ENCODE measurements at regions not wholly inside any gene's neighbourhood (a gene's known extent, or its start where the extent isn't known, plus 50 kb on each side); places are given as distances from the start of the nearest gene placed in this dataset.
"Not testable (repeated sequence)": the region's sequence is repeated elsewhere in the genome, so short reads cannot be mapped to it uniquely, and the experiment has no call there.

- peak in 1 of 2 donors; percentile 29 for DNase-seq (ENCODE audit: low read depth in 2 of 2)
- H3K4me3 ChIP-seq (replicated peaks in 1 of 2; ENCODE audit: low read depth in 2 of 2, low read length in 2 of 2): no peak overlapping the region
- TF ChIP-seq CTCF (IDR thresholded peaks at IDR 0.05; ENCODE audit: low read depth, low read length): no peak
Measured at GRCh38 chr5:9820691-9821449, 190.7 kb upstream of the TAS2R1 start.

- DNase-seq (ENCODE audit: low read depth in 2 of 2): no peak
- no peak overlapping the region for H3K4me3 ChIP-seq (replicated peaks in 1 of 2; ENCODE audit: low read depth in 2 of 2, low read length in 2 of 2)
- no peak for TF ChIP-seq CTCF (IDR thresholded peaks at IDR 0.05; ENCODE audit: low read depth, low read length)
Measured at GRCh38 chr5:9818340-9818845, 188.2 kb upstream of the TAS2R1 start.

- TF ChIP-seq CTCF (IDR thresholded peaks at IDR 0.05; ENCODE audit: low read depth, low read length): no peak
- no peak for DNase-seq (ENCODE audit: low read depth in 2 of 2)
- H3K4me3 ChIP-seq (replicated peaks in 1 of 2; ENCODE audit: low read depth in 2 of 2, low read length in 2 of 2): no peak overlapping the region
Measured at GRCh38 chr5:9817819-9818218, 187.7 kb upstream of the TAS2R1 start.

GRCh38 chr5:9815051-9815450 lies 184.9 kb upstream of the TAS2R1 start:
- no peak for DNase-seq (ENCODE audit: low read depth in 2 of 2)
- TF ChIP-seq CTCF (IDR thresholded peaks at IDR 0.05; ENCODE audit: low read depth, low read length): no peak
- H3K4me3 ChIP-seq (replicated peaks in 1 of 2; ENCODE audit: low read depth in 2 of 2, low read length in 2 of 2): no peak overlapping the region

- DNase-seq (ENCODE audit: low read depth in 2 of 2): no peak
- no peak overlapping the region for H3K4me3 ChIP-seq (replicated peaks in 1 of 2; ENCODE audit: low read depth in 2 of 2, low read length in 2 of 2)
- no peak for TF ChIP-seq CTCF (IDR thresholded peaks at IDR 0.05; ENCODE audit: low read depth, low read length)
Measured at GRCh38 chr5:9813305-9813704, 183.2 kb upstream of the TAS2R1 start.

- DNase-seq (ENCODE audit: low read depth in 2 of 2); H3K4me3 ChIP-seq (replicated peaks in 1 of 2; ENCODE audit: low read depth in 2 of 2, low read length in 2 of 2): not testable (repeated sequence)
Measured at GRCh38 chr5:9807366-9807765, 177.2 kb upstream of the TAS2R1 start.

- no peak for TF ChIP-seq CTCF (IDR thresholded peaks at IDR 0.05; ENCODE audit: low read depth, low read length)
- DNase-seq (ENCODE audit: low read depth in 2 of 2): no peak
- H3K4me3 ChIP-seq (replicated peaks in 1 of 2; ENCODE audit: low read depth in 2 of 2, low read length in 2 of 2): no peak overlapping the region
Measured at GRCh38 chr5:9801908-9802307, 171.8 kb upstream of the TAS2R1 start.

All from cardiac fibroblast (primary cell).